MCF 10A (cell line): ENCODE measurements at regions not wholly inside any gene's neighbourhood (a gene's known extent, or its start where the extent isn't known, plus 50 kb on each side); places are given as distances from the start of the nearest gene placed in this dataset.

ENCODE experiments used
- BruUV-seq: library from RNA; stranded (reverse); fragments of 400-500 nt; replicated peaks from 2 replicates; lab custom pipeline; 2021; lab: Mats Ljungman, UMichigan
- CTCF ChIA-PET: fragments of 300-600 bp; sonication (Branson Sonifier 250); formaldehyde crosslinking; extraction: SDS; loops from one replicate; lab custom pipeline; 2021; ENCODE audit warnings: antibody characterized with exemption, inconsistent platforms; lab: Yijun Ruan, JAX
- POLR2A ChIA-PET: fragments of 300-600, 350-650 bp; sonication (Branson Sonifier 250); formaldehyde crosslinking; extraction: SDS; loops from one replicate; lab custom pipeline; 2020; ENCODE audit warnings: antibody characterized with exemption, inconsistent platforms; lab: Yijun Ruan, JAX
- DNase-seq: peaks from one replicate; pipeline ENCODE4 v3.0.0-alpha.2; 2018; ENCODE audit not compliant: unreplicated experiment
- H3K27ac Mint-ChIP-seq: one replicate; pipeline ENCODE4 v1.8.0; 2022; ENCODE audit warnings: mild to moderate bottlenecking, low read depth, mixed read lengths; ENCODE audit not compliant: unreplicated experiment
- H3K27me3 Mint-ChIP-seq: one replicate; pipeline ENCODE4 v1.8.0; 2022; ENCODE audit warnings: mixed read lengths; ENCODE audit not compliant: insufficient read depth, unreplicated experiment
- H3K36me3 Mint-ChIP-seq: one replicate; pipeline ENCODE4 v1.8.0; 2022; ENCODE audit warnings: mild to moderate bottlenecking, moderate library complexity, mixed read lengths; ENCODE audit not compliant: insufficient read depth, unreplicated experiment
- H3K4me1 Mint-ChIP-seq: one replicate; pipeline ENCODE4 v1.8.0; 2022; ENCODE audit warnings: mixed read lengths; ENCODE audit not compliant: insufficient read depth, unreplicated experiment
- H3K4me3 Mint-ChIP-seq: one replicate; pipeline ENCODE4 v1.8.0; 2022; ENCODE audit warnings: mild to moderate bottlenecking, moderate library complexity, mixed read lengths; ENCODE audit not compliant: unreplicated experiment
- H3K9me3 Mint-ChIP-seq: one replicate; pipeline ENCODE4 v1.8.0; 2022; ENCODE audit warnings: mixed read lengths; ENCODE audit not compliant: unreplicated experiment
- intact Hi-C: fragments of 100-400 bp; cut with micrococcal nuclease; formaldehyde crosslinking; loops from 2 replicates; pipeline ENCODE4 v1.14.1; 2022
- TF ChIP-seq, protein P1 (sequence below): fragments of 200-600 bp; IDR thresholded peaks from one replicate; pipeline ENCODE4 v1.8.0; 2022; ENCODE audit warnings: antibody characterized with exemption, mild to moderate bottlenecking; ENCODE audit not compliant: unreplicated experiment

DNA sequence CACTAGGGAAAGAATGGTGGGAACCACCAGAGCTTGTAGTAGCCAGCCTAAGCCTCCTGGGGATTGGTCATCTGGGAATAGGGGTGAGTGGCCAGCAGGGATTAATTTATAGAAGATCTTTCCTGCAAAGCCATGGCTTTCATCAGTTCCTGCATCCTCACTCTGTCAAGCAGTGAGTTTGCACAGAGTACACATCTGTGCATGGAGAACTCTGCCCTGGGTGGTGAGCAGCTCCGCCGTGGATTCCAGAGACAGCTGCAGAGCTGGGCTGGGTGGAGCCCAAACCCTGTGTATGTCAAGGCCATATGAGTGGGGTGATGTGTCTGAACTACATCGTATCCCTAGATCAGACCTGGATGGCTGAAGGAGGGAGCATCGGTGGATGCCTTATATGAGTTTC is 182.2 kb downstream of the GLI2 start:
- ChIA-PET CTCF (no interaction called here), POLR2A (no interaction called here)
- Mint-ChIP-seq H3K27ac (no peak overlapping the region), H3K4me3 (no peak overlapping the region), H3K4me1 (peaks cover 27% of the 10 kb centered on the region), H3K27me3 (no peaks in the 10 kb centered on the region), H3K36me3 (no peaks in the 10 kb centered on the region), H3K9me3 (no peaks in the 10 kb centered on the region)
- no peak for DNase-seq
- TF ChIP-seq, protein P1, sequence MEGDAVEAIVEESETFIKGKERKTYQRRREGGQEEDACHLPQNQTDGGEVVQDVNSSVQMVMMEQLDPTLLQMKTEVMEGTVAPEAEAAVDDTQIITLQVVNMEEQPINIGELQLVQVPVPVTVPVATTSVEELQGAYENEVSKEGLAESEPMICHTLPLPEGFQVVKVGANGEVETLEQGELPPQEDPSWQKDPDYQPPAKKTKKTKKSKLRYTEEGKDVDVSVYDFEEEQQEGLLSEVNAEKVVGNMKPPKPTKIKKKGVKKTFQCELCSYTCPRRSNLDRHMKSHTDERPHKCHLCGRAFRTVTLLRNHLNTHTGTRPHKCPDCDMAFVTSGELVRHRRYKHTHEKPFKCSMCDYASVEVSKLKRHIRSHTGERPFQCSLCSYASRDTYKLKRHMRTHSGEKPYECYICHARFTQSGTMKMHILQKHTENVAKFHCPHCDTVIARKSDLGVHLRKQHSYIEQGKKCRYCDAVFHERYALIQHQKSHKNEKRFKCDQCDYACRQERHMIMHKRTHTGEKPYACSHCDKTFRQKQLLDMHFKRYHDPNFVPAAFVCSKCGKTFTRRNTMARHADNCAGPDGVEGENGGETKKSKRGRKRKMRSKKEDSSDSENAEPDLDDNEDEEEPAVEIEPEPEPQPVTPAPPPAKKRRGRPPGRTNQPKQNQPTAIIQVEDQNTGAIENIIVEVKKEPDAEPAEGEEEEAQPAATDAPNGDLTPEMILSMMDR: no peak
- no TSS peak for BruUV-seq
- intact Hi-C loops: no loop called here

DNA sequence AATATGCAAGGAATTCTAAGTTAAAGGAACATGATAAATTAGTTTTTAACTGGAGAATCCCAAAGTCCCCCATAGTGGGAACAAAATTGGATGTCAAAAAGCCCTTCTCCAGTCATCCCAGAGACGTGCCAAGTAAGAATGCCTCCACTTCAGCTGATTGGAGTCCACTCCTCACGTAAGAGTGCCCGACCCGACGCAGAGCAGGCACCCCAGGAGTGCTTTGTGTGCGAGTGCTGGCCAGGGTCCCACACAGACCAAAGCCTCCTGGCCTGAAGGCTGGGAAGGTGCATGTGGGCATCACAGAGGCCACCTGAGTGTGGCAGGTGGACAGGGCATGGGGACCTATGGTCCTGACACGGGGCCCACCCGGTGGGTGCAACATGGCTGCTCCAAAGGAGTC is 183.5 kb downstream of the GLI2 start:
- no peaks in the 10 kb centered on the region for H3K36me3 Mint-ChIP-seq
- peaks cover 23% of the 10 kb centered on the region for H3K4me1 Mint-ChIP-seq
- no peak overlapping the region for H3K27ac Mint-ChIP-seq
- BruUV-seq: no TSS peak
- POLR2A ChIA-PET: no interaction called here
- CTCF ChIA-PET: no interaction called here
- H3K4me3 Mint-ChIP-seq: no peak overlapping the region
- intact Hi-C loops: no loop called here
- no peaks in the 10 kb centered on the region for H3K9me3 Mint-ChIP-seq
- TF ChIP-seq, protein P1: no peak
- DNase-seq: no peak
- H3K27me3 Mint-ChIP-seq: no peaks in the 10 kb centered on the region

DNA sequence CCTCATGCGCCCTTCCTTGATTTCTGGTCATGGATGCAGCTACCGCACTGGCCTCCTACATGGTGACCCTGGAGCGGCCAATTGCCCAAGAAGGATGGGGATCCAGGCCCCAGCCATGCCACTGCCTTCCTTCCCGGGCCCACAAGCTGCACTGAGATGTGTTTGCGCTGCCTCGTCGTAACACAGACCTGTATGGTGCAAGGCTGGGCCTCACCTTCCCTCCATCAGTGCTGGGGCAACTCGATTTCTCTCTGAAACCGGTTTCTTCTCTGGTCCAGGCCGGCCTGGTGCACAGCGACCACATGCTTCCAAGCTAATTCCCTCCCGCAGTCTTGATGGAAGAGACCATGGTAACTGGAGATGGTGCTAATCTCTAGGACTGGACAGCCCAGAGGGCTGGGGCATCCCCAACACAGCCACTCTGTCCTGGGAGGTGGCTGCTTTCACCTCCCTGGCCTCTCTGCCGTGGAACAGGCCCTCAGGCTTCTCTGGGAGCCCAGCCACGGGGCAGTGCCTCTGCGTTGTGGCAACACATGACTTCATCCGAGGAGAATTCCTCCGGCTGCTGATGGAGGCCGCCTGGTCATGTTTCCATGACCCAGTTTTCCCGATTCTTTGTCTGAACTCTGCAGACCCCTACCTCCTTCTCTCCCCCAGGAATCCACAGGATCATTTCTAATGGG is 184.2 kb downstream of the GLI2 start:
- BruUV-seq: no TSS peak
- H3K36me3 Mint-ChIP-seq: no peaks in the 10 kb centered on the region
- peaks cover 17% of the 10 kb centered on the region for H3K4me1 Mint-ChIP-seq
- H3K9me3 Mint-ChIP-seq: no peaks in the 10 kb centered on the region
- no peaks in the 10 kb centered on the region for H3K27me3 Mint-ChIP-seq
- no peak overlapping the region for H3K4me3 Mint-ChIP-seq
- DNase-seq: no peak
- no peak overlapping the region for H3K27ac Mint-ChIP-seq
- intact Hi-C loops: no loop called here
- POLR2A ChIA-PET: no interaction called here
- TF ChIP-seq, protein P1: no peak
- CTCF ChIA-PET: no interaction called here

DNA sequence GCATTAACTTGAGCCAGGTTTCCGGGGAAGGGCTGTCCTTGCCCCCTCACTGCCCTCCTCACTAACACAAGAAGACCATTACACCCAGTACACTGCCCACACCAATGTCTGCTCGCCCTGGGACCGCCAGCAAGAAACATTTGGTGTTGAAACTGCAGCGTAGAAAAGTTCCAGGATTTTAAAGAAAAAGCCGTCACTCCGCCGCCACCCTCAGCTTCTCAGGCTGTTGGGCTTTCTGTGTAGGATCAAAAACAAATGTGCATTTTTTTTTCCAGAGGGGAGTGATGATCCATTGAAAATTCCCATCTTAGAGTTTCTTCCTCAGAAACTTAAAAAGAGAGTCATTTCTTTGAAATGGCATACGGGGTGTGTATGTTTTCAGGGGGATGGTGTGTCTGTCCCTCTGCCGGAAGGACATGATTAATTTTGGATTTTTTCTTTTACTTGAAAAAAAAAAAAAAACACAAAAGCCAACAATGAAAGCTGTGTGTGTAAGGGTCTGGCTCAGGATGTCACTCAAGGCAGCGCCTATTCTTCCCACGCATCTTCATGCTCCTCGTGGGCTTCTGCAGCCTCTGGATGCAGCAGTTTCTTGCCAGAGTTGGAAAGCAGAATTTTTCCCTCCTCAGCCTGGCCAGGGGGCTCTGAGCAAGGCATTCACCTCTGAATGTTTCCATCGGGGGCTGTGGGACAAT is 184.9 kb downstream of the GLI2 start:
- ChIA-PET POLR2A (no interaction called here), CTCF (no interaction called here)
- H3K4me1 Mint-ChIP-seq: peaks cover 10% of the 10 kb centered on the region

More for the DNA sequence above, 184.9 kb downstream of the GLI2 start:
- TF ChIP-seq, protein P1: no peak
- no peaks in the 10 kb centered on the region for H3K36me3 Mint-ChIP-seq
- H3K4me3 Mint-ChIP-seq: no peak overlapping the region
- no peaks in the 10 kb centered on the region for H3K27me3 Mint-ChIP-seq
- no peak for DNase-seq
- H3K27ac Mint-ChIP-seq: no peak overlapping the region
- BruUV-seq: no TSS peak
- no peaks in the 10 kb centered on the region for H3K9me3 Mint-ChIP-seq
- intact Hi-C loops: no loop called here
